ES-I3 (cell line): ENCODE measurements at regions not wholly inside any gene's neighbourhood (a gene's known extent, or its start where the extent isn't known, plus 50 kb on each side); places are given as distances from the start of the nearest gene placed in this dataset.

Source experiments
- H3K36me3 ChIP-seq: 2 replicates; pipeline ENCODE4 v1.6.1; 2013; ENCODE audit warnings: mild to moderate bottlenecking, low read length, control low read depth, moderate library complexity; ENCODE audit not compliant: insufficient read depth
- H3K4me1 ChIP-seq: 2 replicates; pipeline ENCODE4 v1.6.1; 2013; ENCODE audit warnings: mild to moderate bottlenecking, control low read depth, low read length; ENCODE audit not compliant: insufficient read depth
- H3K9ac ChIP-seq: 2 replicates; pipeline ENCODE4 v1.6.1; 2013; ENCODE audit warnings: low read depth, mild to moderate bottlenecking, low read length, moderate library complexity
- H3K9me3 ChIP-seq: 2 replicates; pipeline ENCODE4 v1.6.1; 2013; ENCODE audit warnings: mild to moderate bottlenecking, low read length, moderate library complexity; ENCODE audit not compliant: control insufficient read depth, insufficient read depth

GRCh38 chr9:115362640-115363039 is 244.7 kb upstream of the TNC start:
- Histone ChIP-seq H3K9me3 (no peaks in the 10 kb centered on the region), H3K36me3 (no peaks in the 10 kb centered on the region), H3K4me1 (peaks cover 10% of the 10 kb centered on the region; the same call in 1 of the 2 replicates)

GRCh38 chr9:115364991-115365390 is 247.0 kb upstream of the TNC start:
- peaks cover 10% of the 10 kb centered on the region for H3K4me1 ChIP-seq
- H3K9ac ChIP-seq = no peak overlapping the region
- H3K36me3 ChIP-seq = no peaks in the 10 kb centered on the region
- no peaks in the 10 kb centered on the region for H3K9me3 ChIP-seq

More at GRCh38 chr9:115362640-115363039, 244.7 kb upstream of the TNC start:
- no peak overlapping the region for H3K9ac ChIP-seq

GRCh38 chr9:115367321-115367720 is 249.4 kb upstream of the TNC start:
- Histone ChIP-seq H3K36me3 (no peaks in the 10 kb centered on the region), H3K9ac (no peak overlapping the region), H3K4me1 (peaks cover 9% of the 10 kb centered on the region), H3K9me3 (no peaks in the 10 kb centered on the region)

GRCh38 chr9:115367780-115368525 is 250.0 kb upstream of the TNC start:
- Histone ChIP-seq H3K9me3 (no peaks in the 10 kb centered on the region), H3K9ac (no peak overlapping the region), H3K4me1 (peaks cover 15% of the 10 kb centered on the region), H3K36me3 (no peaks in the 10 kb centered on the region)

DNA sequence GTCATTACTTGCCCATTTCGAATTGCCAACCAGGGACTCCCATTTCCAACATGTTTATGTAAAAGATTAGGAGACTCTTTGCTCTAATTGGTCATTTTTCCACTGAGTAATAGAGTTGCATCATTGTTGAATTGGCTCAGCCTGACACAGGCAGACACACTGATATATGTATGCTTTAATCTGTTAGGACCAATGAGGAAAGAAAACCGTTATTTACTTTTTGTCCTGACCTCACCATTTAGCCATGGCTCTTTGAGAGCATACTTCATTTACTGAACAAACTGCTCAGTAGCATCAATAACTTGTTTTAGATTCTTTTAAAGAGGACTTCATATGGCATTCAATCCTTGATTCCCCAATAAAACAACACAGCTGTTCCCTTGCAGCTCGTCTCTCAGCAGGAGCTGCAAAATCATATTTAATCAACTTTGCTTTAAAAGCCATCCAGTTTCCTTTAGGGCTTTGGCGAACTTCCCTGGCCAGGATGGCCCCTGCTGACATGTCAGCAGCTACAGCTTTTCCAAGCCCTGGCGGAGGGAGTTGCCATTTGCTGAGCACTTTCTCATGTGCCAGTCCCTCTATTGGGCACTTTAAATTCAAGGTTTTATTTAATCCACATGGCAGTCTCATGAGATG is 251.5 kb upstream of the TNC start:
- Histone ChIP-seq H3K9me3 (no peaks in the 10 kb centered on the region), H3K36me3 (no peaks in the 10 kb centered on the region; the same call in 1 of the 2 replicates), H3K9ac (no peak overlapping the region)

DNA sequence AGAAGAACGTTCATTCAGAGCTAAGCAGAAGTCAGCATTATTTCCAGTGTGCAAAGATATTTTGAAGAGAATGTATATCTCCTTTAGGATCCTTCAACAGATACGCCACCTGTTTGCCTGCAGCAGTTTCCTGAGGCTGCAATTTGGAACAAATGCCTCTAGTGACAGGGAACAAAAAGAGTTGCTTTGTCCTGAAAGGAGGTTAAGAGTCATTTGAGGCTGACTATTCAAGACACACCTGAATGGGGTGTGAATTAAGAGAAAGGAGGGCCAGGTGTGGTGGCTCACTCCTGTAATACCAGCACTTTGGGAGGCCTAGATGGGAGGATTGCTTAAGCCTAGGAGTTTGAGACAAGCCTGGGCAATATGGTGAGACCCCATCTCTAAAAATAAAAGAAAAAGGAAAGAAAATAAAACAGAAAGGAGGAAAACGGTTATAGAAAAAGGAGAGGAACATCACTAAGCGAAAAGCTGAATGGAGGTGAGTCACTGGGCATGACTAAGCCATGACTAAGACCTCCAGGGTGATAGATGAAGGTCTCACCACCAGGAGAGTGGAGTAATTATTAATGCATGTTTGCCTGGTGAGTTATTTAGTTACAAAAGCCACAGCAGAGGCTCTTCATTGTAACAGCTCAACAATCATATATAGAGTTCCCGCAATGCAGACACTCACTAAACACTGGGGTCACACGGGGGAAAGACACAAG is 255.2 kb upstream of the TNC start:
- H3K9me3 ChIP-seq = no peaks in the 10 kb centered on the region
- no peak overlapping the region for H3K9ac ChIP-seq
- H3K36me3 ChIP-seq = no peaks in the 10 kb centered on the region; the same call in 1 of the 2 replicates
- H3K4me1 ChIP-seq = peaks cover 20% of the 10 kb centered on the region

More for the DNA sequence above, 251.5 kb upstream of the TNC start:
- peaks cover 20% of the 10 kb centered on the region for H3K4me1 ChIP-seq

- no peak overlapping the region for H3K9ac ChIP-seq
- no peaks in the 10 kb centered on the region for H3K9me3 ChIP-seq
- no peaks in the 10 kb centered on the region; the same call in 1 of the 2 replicates for H3K36me3 ChIP-seq
- peaks cover 20% of the 10 kb centered on the region for H3K4me1 ChIP-seq
Measured at GRCh38 chr9:115373710-115374045, 255.7 kb upstream of the TNC start.

DNA sequence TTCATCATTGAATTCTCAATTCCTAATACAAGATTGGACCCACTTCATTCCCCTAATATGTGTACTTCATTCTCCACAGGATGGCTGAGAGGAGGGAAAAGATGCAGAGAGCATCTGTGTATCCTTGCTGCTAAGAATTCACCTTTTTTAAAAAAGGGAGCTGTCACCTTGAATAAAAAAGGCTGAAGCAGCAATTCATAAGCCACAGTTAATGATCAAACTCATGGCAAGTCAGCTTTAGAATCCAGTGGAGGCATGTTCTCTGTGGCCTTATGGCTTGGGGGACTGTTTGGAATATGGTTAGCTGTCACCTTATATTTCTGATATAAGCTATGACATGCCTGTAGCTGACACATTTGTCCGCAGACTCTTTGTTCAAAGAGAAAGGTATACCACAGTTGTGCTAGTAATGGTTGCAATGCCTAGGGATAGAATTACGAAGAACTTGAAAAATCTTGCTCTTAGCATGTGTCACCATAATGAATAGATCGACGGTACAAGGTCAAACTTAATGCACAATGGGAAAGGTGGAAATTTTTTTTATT is 256.8 kb upstream of the TNC start:
- no peaks in the 10 kb centered on the region for H3K9me3 ChIP-seq
- H3K9ac ChIP-seq = no peak overlapping the region
- no peaks in the 10 kb centered on the region; the same call in 1 of the 2 replicates for H3K36me3 ChIP-seq
- peaks cover 11% of the 10 kb centered on the region; the same call in 1 of the 2 replicates for H3K4me1 ChIP-seq

GRCh38 chr9:115378241-115378640 is 260.3 kb upstream of the TNC start:
- Histone ChIP-seq H3K9me3 (0 out of 2 replicates have a peak, but pooled peaks cover 2% of the 10 kb centered on the region), H3K9ac (no peak overlapping the region), H3K4me1 (peaks cover 4% of the 10 kb centered on the region; the same call in 1 of the 2 replicates), H3K36me3 (no peaks in the 10 kb centered on the region; the same call in 1 of the 2 replicates)

DNA sequence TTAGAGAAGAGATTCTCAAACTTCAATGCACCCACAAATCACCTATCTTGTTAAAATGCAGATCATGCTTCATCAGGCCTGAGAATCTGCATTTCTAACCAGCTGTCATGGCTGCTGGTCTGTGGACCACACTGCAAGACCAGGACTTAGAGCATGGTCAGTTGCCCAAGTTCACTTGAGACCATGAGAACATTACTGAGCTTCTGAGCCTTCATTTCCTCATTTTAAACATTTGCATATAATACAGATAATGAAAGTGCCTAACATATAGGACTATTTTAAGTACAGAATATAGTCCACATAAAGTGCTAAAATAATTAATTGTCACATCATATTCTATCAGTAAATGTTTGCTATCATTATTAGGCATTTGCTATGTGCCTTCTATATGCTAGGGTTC is 260.8 kb upstream of the TNC start:
- no peak overlapping the region for H3K9ac ChIP-seq
- peaks cover 2% of the 10 kb centered on the region; the same call in 1 of the 2 replicates for H3K4me1 ChIP-seq
- no peaks in the 10 kb centered on the region; the same call in 1 of the 2 replicates for H3K36me3 ChIP-seq
- peaks cover 2% of the 10 kb centered on the region; the same call in 1 of the 2 replicates for H3K9me3 ChIP-seq

DNA sequence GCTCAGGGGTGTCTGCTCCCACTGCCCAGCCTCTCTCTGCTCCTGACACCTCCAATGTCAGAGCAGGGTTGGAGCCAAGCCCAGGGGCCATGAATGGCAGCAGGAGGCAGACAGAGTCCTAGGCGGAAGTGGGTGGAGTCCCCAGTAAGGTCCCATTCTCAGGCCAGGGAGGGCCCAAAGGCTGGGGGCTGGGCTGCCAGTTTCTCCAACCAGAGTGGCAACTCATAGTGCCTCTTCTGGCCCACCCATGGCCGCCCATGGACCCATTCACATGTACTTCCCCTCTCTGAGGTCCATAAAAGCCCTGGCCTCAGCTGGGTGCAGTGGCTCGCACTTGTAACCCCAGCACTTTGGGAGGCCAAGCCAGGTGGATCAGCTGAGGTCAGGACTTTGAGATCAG is 261.8 kb upstream of the TNC start:
- H3K4me1 ChIP-seq = no peaks in the 10 kb centered on the region
- no peak overlapping the region for H3K9ac ChIP-seq
- H3K9me3 ChIP-seq = peaks cover 2% of the 10 kb centered on the region; the same call in 1 of the 2 replicates
- no peaks in the 10 kb centered on the region for H3K36me3 ChIP-seq

DNA sequence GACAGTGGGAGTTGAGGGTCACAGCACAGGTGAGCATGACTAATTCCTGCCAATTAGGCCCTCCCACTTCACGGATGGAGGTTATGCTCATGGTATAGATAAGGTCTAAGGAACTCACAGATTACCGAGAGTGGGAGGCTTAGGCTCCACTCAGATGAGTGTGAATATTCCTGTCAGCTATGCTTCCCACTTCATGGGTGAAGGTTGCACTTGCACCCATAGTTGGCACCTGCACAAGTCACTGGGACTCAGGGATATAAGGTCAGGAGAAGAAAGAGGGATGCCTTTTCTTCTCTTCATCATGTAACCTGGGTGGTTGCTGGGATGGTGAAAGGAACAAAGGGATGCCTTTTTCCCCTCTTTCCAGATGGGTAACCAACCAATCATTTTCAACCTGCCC is 264.9 kb upstream of the TNC start:
- H3K9ac ChIP-seq = no peak overlapping the region
- no peaks in the 10 kb centered on the region for H3K4me1 ChIP-seq
- H3K36me3 ChIP-seq = no peaks in the 10 kb centered on the region; the same call in 1 of the 2 replicates
- peaks cover 2% of the 10 kb centered on the region; the same call in 1 of the 2 replicates for H3K9me3 ChIP-seq

- no peaks in the 10 kb centered on the region for H3K4me1 ChIP-seq
Measured at GRCh38 chr9:115385383-115386122, 267.6 kb upstream of the TNC start.

More at GRCh38 chr9:115385383-115386122, 267.6 kb upstream of the TNC start:
- no peaks in the 10 kb centered on the region; the same call in 1 of the 2 replicates for H3K36me3 ChIP-seq
- H3K9me3 ChIP-seq = peaks cover under 1% of the 10 kb centered on the region; the same call in 1 of the 2 replicates
- no peak overlapping the region for H3K9ac ChIP-seq
